ENCODE measurements at regions not wholly inside any gene's neighbourhood (a gene's known extent, or its start where the extent isn't known, plus 50 kb on each side); places are given as distances from the start of the nearest gene placed in this dataset.

DNA sequence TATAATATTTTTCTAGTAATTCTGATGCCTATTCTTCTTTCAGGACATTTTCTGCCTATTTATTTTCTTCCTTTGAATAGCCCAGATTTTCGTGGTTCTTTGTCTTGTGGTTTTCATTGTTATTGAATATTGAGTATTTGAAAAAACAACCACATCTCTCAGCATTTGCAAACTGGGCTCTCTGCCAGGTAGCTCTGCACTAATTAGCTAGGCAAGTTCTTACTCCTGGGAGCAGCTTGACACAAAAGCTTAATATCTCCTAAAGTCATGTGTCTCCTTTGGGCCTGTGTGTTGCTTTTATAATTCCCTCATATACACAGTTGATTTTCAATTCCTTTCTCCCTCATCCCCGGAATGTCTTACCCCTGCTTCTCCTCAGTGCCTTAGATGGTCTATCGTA is 413.5 kb upstream of the GRIA3 start:
- Histone ChIP-seq H3K9me2 (replicated peaks; ENCODE audit: insufficient read depth) (no peaks in the 10 kb centered on the region), H3K4me2 (no peak overlapping the region), H3K9me3 (ENCODE audit: low read depth) (no peaks in the 10 kb centered on the region), H3K4me3 (no peak overlapping the region), H3K27me3 (no peaks in the 10 kb centered on the region), H2AFZ (no peak overlapping the region), H4K20me1 (ENCODE audit: insufficient read depth, poor library complexity, severe bottlenecking) (no peaks in the 10 kb centered on the region), H3K27ac (no peak overlapping the region), H3K36me3 (replicated peaks; ENCODE audit: insufficient read depth, low read depth) (no peaks in the 10 kb centered on the region), H3K79me2 (no peaks in the 10 kb centered on the region), H3K4me1 (ENCODE audit: insufficient read depth) (no peaks in the 10 kb centered on the region)
- TF ChIP-seq, protein P1, sequence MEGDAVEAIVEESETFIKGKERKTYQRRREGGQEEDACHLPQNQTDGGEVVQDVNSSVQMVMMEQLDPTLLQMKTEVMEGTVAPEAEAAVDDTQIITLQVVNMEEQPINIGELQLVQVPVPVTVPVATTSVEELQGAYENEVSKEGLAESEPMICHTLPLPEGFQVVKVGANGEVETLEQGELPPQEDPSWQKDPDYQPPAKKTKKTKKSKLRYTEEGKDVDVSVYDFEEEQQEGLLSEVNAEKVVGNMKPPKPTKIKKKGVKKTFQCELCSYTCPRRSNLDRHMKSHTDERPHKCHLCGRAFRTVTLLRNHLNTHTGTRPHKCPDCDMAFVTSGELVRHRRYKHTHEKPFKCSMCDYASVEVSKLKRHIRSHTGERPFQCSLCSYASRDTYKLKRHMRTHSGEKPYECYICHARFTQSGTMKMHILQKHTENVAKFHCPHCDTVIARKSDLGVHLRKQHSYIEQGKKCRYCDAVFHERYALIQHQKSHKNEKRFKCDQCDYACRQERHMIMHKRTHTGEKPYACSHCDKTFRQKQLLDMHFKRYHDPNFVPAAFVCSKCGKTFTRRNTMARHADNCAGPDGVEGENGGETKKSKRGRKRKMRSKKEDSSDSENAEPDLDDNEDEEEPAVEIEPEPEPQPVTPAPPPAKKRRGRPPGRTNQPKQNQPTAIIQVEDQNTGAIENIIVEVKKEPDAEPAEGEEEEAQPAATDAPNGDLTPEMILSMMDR (IDR thresholded peaks at IDR 0.05; ENCODE audit: poor library complexity) = no peak
- no peak for TF ChIP-seq EZH2phosphoT487 (IDR thresholded peaks at IDR 0.05; ENCODE audit: low read depth, severe bottlenecking, unreplicated experiment)
- no peak for TF ChIP-seq EZH2 (IDR thresholded peaks at IDR 0.05; ENCODE audit: borderline replicate concordance)
- WGBS (ENCODE audit: low lambda C conversion rate, missing lambda C conversion rate) = 65% methylated on average over 3 of the region's 3 CpGs
- no peak for DNase-seq (ENCODE audit: low spot score)

DNA sequence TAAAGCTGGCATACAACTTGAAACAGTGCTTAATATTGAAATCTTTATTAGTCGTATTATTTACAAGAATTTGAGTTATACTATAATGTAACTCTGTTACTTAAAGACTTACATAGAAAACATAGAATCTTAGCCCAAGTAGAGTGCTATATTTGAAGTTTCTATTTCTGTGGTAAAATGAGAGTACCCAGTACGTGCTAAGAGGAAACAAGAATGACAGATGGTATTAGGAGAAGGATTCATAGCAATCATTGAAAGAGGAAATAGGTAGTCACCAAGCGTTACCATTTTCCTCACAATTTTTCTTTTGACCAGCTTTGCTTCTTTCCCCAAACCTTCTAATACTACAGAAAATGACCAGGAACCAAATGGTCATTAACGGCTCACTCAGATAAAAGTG is 412.1 kb upstream of the GRIA3 start:
- DNase-seq (ENCODE audit: low spot score) = no peak
- WGBS (ENCODE audit: low lambda C conversion rate, missing lambda C conversion rate) = 76% methylated on average over 4 of the region's 4 CpGs
- Histone ChIP-seq H2AFZ (no peak overlapping the region), H3K4me2 (no peak overlapping the region), H3K4me1 (ENCODE audit: insufficient read depth) (no peaks in the 10 kb centered on the region), H3K9me3 (ENCODE audit: low read depth) (no peaks in the 10 kb centered on the region), H3K4me3 (no peak overlapping the region), H3K9me2 (replicated peaks; ENCODE audit: insufficient read depth) (no peaks in the 10 kb centered on the region), H3K36me3 (replicated peaks; ENCODE audit: insufficient read depth, low read depth) (no peaks in the 10 kb centered on the region), H3K79me2 (no peaks in the 10 kb centered on the region), H3K27ac (no peak overlapping the region), H4K20me1 (ENCODE audit: insufficient read depth, poor library complexity, severe bottlenecking) (no peaks in the 10 kb centered on the region), H3K27me3 (no peaks in the 10 kb centered on the region)
- TF ChIP-seq, protein P1 (IDR thresholded peaks at IDR 0.05; ENCODE audit: poor library complexity) = no peak
- no peak for TF ChIP-seq EZH2 (IDR thresholded peaks at IDR 0.05; ENCODE audit: borderline replicate concordance)
- no peak for TF ChIP-seq EZH2phosphoT487 (IDR thresholded peaks at IDR 0.05; ENCODE audit: low read depth, severe bottlenecking, unreplicated experiment)

DNA sequence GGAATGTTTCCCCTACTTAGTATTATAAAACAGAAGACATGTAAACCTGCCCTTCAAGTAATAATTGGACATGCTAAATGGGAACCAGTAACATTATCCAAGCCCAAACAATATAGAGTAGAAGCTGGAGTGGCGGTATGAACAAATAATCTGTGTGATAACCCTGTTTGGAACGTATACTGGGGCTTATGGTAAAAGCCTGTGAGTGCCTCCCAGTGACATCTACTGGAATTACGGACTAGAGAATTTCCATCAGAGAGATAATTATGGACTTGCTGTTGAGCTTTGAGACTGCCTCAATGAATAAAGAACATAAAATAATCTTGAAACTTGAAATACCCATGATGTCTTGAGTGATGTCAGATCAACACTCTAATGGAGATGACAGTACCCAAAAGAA is 406.3 kb upstream of the GRIA3 start:
- Histone ChIP-seq H3K27ac (no peak overlapping the region), H3K9me2 (replicated peaks; ENCODE audit: insufficient read depth) (no peaks in the 10 kb centered on the region), H3K4me2 (no peak overlapping the region), H3K4me1 (ENCODE audit: insufficient read depth) (no peaks in the 10 kb centered on the region), H2AFZ (no peak overlapping the region), H3K36me3 (replicated peaks; ENCODE audit: insufficient read depth, low read depth) (no peaks in the 10 kb centered on the region), H3K27me3 (no peaks in the 10 kb centered on the region), H3K9me3 (ENCODE audit: low read depth) (no peaks in the 10 kb centered on the region), H3K79me2 (no peaks in the 10 kb centered on the region), H4K20me1 (ENCODE audit: insufficient read depth, poor library complexity, severe bottlenecking) (no peaks in the 10 kb centered on the region), H3K4me3 (no peak overlapping the region)
- 54% methylated on average over 3 of the region's 3 CpGs for WGBS (ENCODE audit: low lambda C conversion rate, missing lambda C conversion rate)
- DNase-seq (ENCODE audit: low spot score) = no peak
- TF ChIP-seq EZH2 (IDR thresholded peaks at IDR 0.05; ENCODE audit: borderline replicate concordance) (no peak), EZH2phosphoT487 (IDR thresholded peaks at IDR 0.05; ENCODE audit: low read depth, severe bottlenecking, unreplicated experiment) (no peak)
- TF ChIP-seq, protein P1 (IDR thresholded peaks at IDR 0.05; ENCODE audit: poor library complexity) = no peak

DNA sequence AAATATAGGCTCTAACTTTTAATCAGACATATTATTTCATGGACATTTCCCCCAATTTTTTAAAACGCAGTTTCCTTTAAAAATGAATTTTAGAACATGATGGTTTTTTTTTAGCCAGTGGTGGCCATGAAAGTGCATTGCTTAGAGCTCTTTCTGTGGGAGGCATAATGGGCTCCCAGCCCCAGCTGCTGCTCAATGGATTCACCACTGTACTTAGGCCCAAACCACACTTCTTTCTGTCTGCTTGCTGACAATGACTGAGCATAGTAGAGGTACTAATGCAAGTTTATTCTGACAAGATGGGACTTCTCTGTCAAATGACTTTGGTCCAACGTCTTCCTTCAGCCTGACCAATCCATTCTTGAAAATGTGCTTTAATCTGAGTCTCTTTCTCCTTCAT is 400.2 kb upstream of the GRIA3 start:
- Histone ChIP-seq H2AFZ (no peak overlapping the region), H3K4me2 (no peak overlapping the region), H3K4me1 (ENCODE audit: insufficient read depth) (no peaks in the 10 kb centered on the region), H3K27me3 (no peaks in the 10 kb centered on the region), H3K4me3 (no peak overlapping the region), H3K27ac (no peak overlapping the region), H3K36me3 (replicated peaks; ENCODE audit: insufficient read depth, low read depth) (no peaks in the 10 kb centered on the region), H3K9me2 (replicated peaks; ENCODE audit: insufficient read depth) (no peaks in the 10 kb centered on the region), H3K79me2 (no peaks in the 10 kb centered on the region), H3K9me3 (ENCODE audit: low read depth) (peaks cover 2% of the 10 kb centered on the region), H4K20me1 (ENCODE audit: insufficient read depth, poor library complexity, severe bottlenecking) (no peaks in the 10 kb centered on the region)
- DNase-seq (ENCODE audit: low spot score) = no peak
- TF ChIP-seq EZH2 (IDR thresholded peaks at IDR 0.05; ENCODE audit: borderline replicate concordance) (no peak), EZH2phosphoT487 (IDR thresholded peaks at IDR 0.05; ENCODE audit: low read depth, severe bottlenecking, unreplicated experiment) (no peak)
- TF ChIP-seq, protein P1 (IDR thresholded peaks at IDR 0.05; ENCODE audit: poor library complexity) = no peak
- 75% methylated on average over 2 of the region's 2 CpGs for WGBS (ENCODE audit: low lambda C conversion rate, missing lambda C conversion rate)

Measured in hepatocyte (in vitro differentiated cells).